Liver (tissue), 3 donors: ENCODE measurements at regions not wholly inside any gene's neighbourhood (a gene's known extent, or its start where the extent isn't known, plus 50 kb on each side); places are given as distances from the start of the nearest gene placed in this dataset.

Experiments used
- JUND ChIP-seq, 2 donors: IDR thresholded peaks; 2 replicates each; pipeline ENCODE4 v1.6.1; 2016; ENCODE audit warnings: antibody characterized with exemption in 2 of 2
- RAD21 ChIP-seq, 2 donors: IDR thresholded peaks; 2 replicates each; pipeline ENCODE4 v1.6.1; 2016; ENCODE audit warnings: antibody characterized with exemption in 2 of 2, mild to moderate bottlenecking in 2 of 2
- RXRA ChIP-seq, 2 donors: IDR thresholded peaks; 2 replicates each; pipeline ENCODE4 v1.6.1; 2017 to 2018; ENCODE audit warnings: antibody characterized with exemption in 2 of 2, mild to moderate bottlenecking in 1 of 2
- SP1 ChIP-seq: IDR thresholded peaks from 2 replicates; pipeline ENCODE4 v1.6.1; 2018; ENCODE audit warnings: antibody characterized with exemption, mild to moderate bottlenecking
- TAF1 ChIP-seq: conservative IDR thresholded peaks from 2 replicates; pipeline ENCODE4 v1.6.1; 2016; ENCODE audit warnings: antibody characterized with exemption, mild to moderate bottlenecking
- YY1 ChIP-seq: IDR thresholded peaks from 2 replicates; pipeline ENCODE4 v1.6.1; 2016; ENCODE audit warnings: antibody characterized with exemption, mild to moderate bottlenecking
- TF ChIP-seq, protein P1 (sequence below): fragments of 150-350 bp; IDR thresholded peaks from 2 replicates; pipeline ENCODE4 v1.5.1; 2017; ENCODE audit warnings: improper control_type of control experiment, low read depth, low read length; ENCODE audit not compliant: missing input control
- TF ChIP-seq, protein P2 (sequence below): IDR thresholded peaks from 2 replicates; pipeline ENCODE4 v1.6.1; 2016; ENCODE audit warnings: antibody characterized with exemption
- TF ChIP-seq, protein P3 (sequence below): IDR thresholded peaks from 2 replicates; pipeline ENCODE4 v1.6.1; 2016; ENCODE audit warnings: antibody characterized with exemption
- TF ChIP-seq, protein P4 (sequence below): IDR thresholded peaks from 2 replicates; pipeline ENCODE4 v1.6.1; 2016; ENCODE audit warnings: antibody characterized with exemption, mild to moderate bottlenecking
- TF ChIP-seq, protein P5 (sequence below): IDR thresholded peaks from 2 replicates; pipeline ENCODE4 v1.6.1; 2016; ENCODE audit warnings: antibody characterized with exemption
- donor health status: healthy.
- donor health status: healthy.

DNA sequence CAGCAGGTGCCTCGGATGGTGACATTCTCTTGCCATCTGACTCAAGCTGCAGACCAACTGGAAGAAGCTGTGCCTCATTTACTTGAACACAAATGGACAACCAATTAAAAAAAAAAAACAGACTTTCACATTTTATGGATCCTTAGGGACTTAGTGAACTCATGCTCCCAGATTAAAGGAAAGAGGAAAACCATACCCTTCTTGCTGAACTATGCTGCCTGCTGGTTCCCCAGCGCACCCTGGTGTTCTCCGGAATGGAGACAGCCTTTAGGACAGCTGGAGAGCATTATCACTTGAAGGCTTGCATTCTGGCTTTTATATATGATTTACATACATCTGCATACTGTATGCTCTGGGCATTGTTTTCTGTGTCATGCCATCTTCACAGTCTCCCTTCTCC, 370.7 kb downstream of the SLC4A3 start:
- TF ChIP-seq JUND (IDR thresholded peaks at IDR 0.05) (no peak), RXRA (IDR thresholded peaks at IDR 0.05) (no peak), TAF1 (no peak), YY1 (no peak), SP1 (no peak), RAD21 (IDR thresholded peaks at IDR 0.05) (no peak)
- TF ChIP-seq, protein P1, sequence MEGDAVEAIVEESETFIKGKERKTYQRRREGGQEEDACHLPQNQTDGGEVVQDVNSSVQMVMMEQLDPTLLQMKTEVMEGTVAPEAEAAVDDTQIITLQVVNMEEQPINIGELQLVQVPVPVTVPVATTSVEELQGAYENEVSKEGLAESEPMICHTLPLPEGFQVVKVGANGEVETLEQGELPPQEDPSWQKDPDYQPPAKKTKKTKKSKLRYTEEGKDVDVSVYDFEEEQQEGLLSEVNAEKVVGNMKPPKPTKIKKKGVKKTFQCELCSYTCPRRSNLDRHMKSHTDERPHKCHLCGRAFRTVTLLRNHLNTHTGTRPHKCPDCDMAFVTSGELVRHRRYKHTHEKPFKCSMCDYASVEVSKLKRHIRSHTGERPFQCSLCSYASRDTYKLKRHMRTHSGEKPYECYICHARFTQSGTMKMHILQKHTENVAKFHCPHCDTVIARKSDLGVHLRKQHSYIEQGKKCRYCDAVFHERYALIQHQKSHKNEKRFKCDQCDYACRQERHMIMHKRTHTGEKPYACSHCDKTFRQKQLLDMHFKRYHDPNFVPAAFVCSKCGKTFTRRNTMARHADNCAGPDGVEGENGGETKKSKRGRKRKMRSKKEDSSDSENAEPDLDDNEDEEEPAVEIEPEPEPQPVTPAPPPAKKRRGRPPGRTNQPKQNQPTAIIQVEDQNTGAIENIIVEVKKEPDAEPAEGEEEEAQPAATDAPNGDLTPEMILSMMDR, result no peak
- TF ChIP-seq, protein P2, sequence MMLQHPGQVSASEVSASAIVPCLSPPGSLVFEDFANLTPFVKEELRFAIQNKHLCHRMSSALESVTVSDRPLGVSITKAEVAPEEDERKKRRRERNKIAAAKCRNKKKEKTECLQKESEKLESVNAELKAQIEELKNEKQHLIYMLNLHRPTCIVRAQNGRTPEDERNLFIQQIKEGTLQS, result no peak
- TF ChIP-seq, protein P3, sequence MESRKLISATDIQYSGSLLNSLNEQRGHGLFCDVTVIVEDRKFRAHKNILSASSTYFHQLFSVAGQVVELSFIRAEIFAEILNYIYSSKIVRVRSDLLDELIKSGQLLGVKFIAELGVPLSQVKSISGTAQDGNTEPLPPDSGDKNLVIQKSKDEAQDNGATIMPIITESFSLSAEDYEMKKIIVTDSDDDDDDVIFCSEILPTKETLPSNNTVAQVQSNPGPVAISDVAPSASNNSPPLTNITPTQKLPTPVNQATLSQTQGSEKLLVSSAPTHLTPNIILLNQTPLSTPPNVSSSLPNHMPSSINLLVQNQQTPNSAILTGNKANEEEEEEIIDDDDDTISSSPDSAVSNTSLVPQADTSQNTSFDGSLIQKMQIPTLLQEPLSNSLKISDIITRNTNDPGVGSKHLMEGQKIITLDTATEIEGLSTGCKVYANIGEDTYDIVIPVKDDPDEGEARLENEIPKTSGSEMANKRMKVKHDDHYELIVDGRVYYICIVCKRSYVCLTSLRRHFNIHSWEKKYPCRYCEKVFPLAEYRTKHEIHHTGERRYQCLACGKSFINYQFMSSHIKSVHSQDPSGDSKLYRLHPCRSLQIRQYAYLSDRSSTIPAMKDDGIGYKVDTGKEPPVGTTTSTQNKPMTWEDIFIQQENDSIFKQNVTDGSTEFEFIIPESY, result no peak
- TF ChIP-seq, protein P4, sequence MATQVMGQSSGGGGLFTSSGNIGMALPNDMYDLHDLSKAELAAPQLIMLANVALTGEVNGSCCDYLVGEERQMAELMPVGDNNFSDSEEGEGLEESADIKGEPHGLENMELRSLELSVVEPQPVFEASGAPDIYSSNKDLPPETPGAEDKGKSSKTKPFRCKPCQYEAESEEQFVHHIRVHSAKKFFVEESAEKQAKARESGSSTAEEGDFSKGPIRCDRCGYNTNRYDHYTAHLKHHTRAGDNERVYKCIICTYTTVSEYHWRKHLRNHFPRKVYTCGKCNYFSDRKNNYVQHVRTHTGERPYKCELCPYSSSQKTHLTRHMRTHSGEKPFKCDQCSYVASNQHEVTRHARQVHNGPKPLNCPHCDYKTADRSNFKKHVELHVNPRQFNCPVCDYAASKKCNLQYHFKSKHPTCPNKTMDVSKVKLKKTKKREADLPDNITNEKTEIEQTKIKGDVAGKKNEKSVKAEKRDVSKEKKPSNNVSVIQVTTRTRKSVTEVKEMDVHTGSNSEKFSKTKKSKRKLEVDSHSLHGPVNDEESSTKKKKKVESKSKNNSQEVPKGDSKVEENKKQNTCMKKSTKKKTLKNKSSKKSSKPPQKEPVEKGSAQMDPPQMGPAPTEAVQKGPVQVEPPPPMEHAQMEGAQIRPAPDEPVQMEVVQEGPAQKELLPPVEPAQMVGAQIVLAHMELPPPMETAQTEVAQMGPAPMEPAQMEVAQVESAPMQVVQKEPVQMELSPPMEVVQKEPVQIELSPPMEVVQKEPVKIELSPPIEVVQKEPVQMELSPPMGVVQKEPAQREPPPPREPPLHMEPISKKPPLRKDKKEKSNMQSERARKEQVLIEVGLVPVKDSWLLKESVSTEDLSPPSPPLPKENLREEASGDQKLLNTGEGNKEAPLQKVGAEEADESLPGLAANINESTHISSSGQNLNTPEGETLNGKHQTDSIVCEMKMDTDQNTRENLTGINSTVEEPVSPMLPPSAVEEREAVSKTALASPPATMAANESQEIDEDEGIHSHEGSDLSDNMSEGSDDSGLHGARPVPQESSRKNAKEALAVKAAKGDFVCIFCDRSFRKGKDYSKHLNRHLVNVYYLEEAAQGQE, result no peak
- TF ChIP-seq, protein P5, sequence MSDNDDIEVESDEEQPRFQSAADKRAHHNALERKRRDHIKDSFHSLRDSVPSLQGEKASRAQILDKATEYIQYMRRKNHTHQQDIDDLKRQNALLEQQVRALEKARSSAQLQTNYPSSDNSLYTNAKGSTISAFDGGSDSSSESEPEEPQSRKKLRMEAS, result no peak
